Neural progenitor cell (in vitro differentiated cells): ENCODE measurements at regions not wholly inside any gene's neighbourhood (a gene's known extent, or its start where the extent isn't known, plus 50 kb on each side); places are given as distances from the start of the nearest gene placed in this dataset.

ENCODE experiments used
- EZH2 ChIP-seq: fragments of 200-600 bp; sonication (generic); IDR thresholded peaks from 2 replicates; pipeline ENCODE4 v1.6.1; 2017; ENCODE audit warnings: antibody characterized with exemption, mild to moderate bottlenecking, moderate library complexity
- EZH2phosphoT487 ChIP-seq: fragments of 200-600 bp; sonication (generic); IDR thresholded peaks from 2 replicates; pipeline ENCODE4 v1.6.1; 2017; ENCODE audit warnings: antibody characterized with exemption
- TF ChIP-seq, protein P1 (sequence below): fragments of 200-600 bp; sonication (generic); IDR thresholded peaks from 2 replicates; pipeline ENCODE4 v1.5.1; 2017; ENCODE audit warnings: antibody characterized with exemption, mild to moderate bottlenecking

DNA sequence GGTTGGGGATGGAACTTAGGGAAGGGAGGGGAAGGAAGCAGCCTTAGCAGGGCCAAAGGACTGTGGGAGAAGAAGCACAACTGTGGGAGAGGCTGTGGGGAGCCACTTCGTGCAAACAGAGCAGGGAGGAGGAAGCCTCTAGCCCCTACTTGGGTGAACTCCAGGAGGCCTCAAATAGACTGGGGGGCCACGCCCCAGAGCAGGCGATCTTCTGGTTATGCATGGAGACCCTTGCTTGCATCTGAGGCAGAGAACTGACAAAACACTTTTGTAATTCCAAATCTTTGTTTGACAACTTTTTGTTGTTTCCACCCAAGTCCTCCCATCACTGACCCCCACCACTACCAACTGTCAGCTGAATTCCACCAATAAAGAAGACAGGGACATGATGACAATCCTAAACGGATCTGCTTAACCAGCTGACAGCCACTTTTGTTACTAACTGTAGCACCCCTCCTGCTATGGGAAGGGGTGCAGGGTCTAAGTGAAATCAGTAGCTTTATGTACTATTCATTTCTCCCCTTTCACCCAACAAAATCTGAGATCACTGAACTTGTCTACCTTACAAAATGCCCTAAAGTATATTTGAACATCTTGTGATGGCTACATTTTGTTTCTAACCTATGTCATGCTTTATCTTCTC is 80.5 kb upstream of the CPO start:
- TF ChIP-seq EZH2 (no peak), EZH2phosphoT487 (no peak)
- TF ChIP-seq, protein P1, sequence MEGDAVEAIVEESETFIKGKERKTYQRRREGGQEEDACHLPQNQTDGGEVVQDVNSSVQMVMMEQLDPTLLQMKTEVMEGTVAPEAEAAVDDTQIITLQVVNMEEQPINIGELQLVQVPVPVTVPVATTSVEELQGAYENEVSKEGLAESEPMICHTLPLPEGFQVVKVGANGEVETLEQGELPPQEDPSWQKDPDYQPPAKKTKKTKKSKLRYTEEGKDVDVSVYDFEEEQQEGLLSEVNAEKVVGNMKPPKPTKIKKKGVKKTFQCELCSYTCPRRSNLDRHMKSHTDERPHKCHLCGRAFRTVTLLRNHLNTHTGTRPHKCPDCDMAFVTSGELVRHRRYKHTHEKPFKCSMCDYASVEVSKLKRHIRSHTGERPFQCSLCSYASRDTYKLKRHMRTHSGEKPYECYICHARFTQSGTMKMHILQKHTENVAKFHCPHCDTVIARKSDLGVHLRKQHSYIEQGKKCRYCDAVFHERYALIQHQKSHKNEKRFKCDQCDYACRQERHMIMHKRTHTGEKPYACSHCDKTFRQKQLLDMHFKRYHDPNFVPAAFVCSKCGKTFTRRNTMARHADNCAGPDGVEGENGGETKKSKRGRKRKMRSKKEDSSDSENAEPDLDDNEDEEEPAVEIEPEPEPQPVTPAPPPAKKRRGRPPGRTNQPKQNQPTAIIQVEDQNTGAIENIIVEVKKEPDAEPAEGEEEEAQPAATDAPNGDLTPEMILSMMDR, result no peak
